PC-3 (cell line): ENCODE measurements at regions not wholly inside any gene's neighbourhood (a gene's known extent, or its start where the extent isn't known, plus 50 kb on each side); places are given as distances from the start of the nearest gene placed in this dataset.

Source experiments
- ATAC-seq: fragments of 200-7000 bp; cut with Tn5 transposase; 2 replicates; pipeline ENCODE4 v1.9.1; 2020; ENCODE audit warnings: mild to moderate bottlenecking, moderate library complexity
- BruUV-seq: library from RNA; stranded (reverse); fragments of 400-500 nt; replicated peaks from 2 replicates; lab custom pipeline; 2021; lab: Mats Ljungman, UMichigan
- CTCF ChIA-PET: fragments of 300-600 bp; sonication (Branson Sonifier 250); formaldehyde crosslinking; loops from one replicate; lab custom pipeline; 2022; ENCODE audit warnings: antibody characterized with exemption; lab: Charles Lee
- POLR2A ChIA-PET: fragments of 300-600 bp; sonication (Branson Sonifier 250); formaldehyde crosslinking; loops from one replicate; lab custom pipeline; 2022; ENCODE audit warnings: antibody characterized with exemption; ENCODE audit not compliant: unreplicated experiment; lab: Charles Lee
- DNase-seq: peaks from one replicate; pipeline ENCODE4 v3.0.0-alpha.2; 2015
- H2AFZ ChIP-seq: fragments of 300-600 bp; sonication (generic); 2 replicates; pipeline ENCODE4 v1.6.0; 2016; ENCODE audit warnings: antibody characterized with exemption, low read length
- H3F3A ChIP-seq: fragments of 300-600 bp; sonication (generic); one replicate; pipeline ENCODE4 v1.6.0; 2017; ENCODE audit warnings: antibody characterized with exemption, low read length, control low read depth, mild to moderate bottlenecking; ENCODE audit not compliant: unreplicated experiment
- H3K27ac ChIP-seq: fragments of 300-600 bp; sonication (generic); 2 replicates; pipeline ENCODE4 v1.5.1; 2016; ENCODE audit warnings: mild to moderate bottlenecking, low read length
- H3K27me3 ChIP-seq: fragments of 300-600 bp; sonication (generic); 2 replicates; pipeline ENCODE4 v1.6.1; 2016; ENCODE audit warnings: low read length, mixed read lengths
- H3K36me3 ChIP-seq: fragments of 300-600 bp; sonication (generic); 2 replicates; pipeline ENCODE4 v1.6.1; 2016; ENCODE audit warnings: low read depth, mixed run types, low read length, mixed read lengths
- H3K4me1 ChIP-seq: fragments of 300-600 bp; sonication (generic); 2 replicates; pipeline ENCODE4 v1.5.1; 2016; ENCODE audit warnings: low read length; ENCODE audit not compliant: insufficient read depth
- H3K4me2 ChIP-seq: fragments of 300-600 bp; sonication (generic); 2 replicates; pipeline ENCODE4 v1.6.0; 2016; ENCODE audit warnings: low read length
- H3K4me3 ChIP-seq: fragments of 300-600 bp; sonication (generic); 2 replicates; pipeline ENCODE4 v1.5.1; 2016; ENCODE audit warnings: mild to moderate bottlenecking, low read length, mixed read lengths
- H3K79me2 ChIP-seq: fragments of 300-600 bp; sonication (generic); 2 replicates; pipeline ENCODE4 v1.6.1; 2017; ENCODE audit warnings: low read length, mixed read lengths
- H3K9ac ChIP-seq: fragments of 300-600 bp; sonication (generic); 2 replicates; pipeline ENCODE4 v1.6.0; 2016; ENCODE audit warnings: mild to moderate bottlenecking, low read length
- H3K9me2 ChIP-seq: fragments of 300-600 bp; sonication (generic); replicated peaks from 2 replicates; pipeline ENCODE4 v1.6.1; 2016; ENCODE audit warnings: mixed run types, low read length, mixed read lengths
- H3K9me3 ChIP-seq: fragments of 300-600 bp; sonication (generic); 2 replicates; pipeline ENCODE4 v1.6.1; 2016; ENCODE audit warnings: low read length, mixed read lengths
- H4K20me1 ChIP-seq: fragments of 300-600 bp; sonication (generic); 2 replicates; pipeline ENCODE4 v1.6.1; 2016; ENCODE audit warnings: low read length, mixed read lengths
- EZH2 ChIP-seq: fragments of 300-600 bp; sonication (generic); IDR thresholded peaks from one replicate; pipeline ENCODE4 v1.6.1; 2017; ENCODE audit warnings: antibody characterized with exemption, mild to moderate bottlenecking, low read length; ENCODE audit not compliant: unreplicated experiment
- EZH2phosphoT487 ChIP-seq: fragments of 300-600 bp; sonication (generic); IDR thresholded peaks from 2 replicates; pipeline ENCODE4 v1.6.1; 2018; ENCODE audit warnings: mild to moderate bottlenecking, antibody characterized with exemption, low read length, borderline replicate concordance
- intact Hi-C: fragments of 100-400 bp; cut with micrococcal nuclease; formaldehyde crosslinking; loops from 2 replicates; pipeline ENCODE4 v1.9.0; 2023
- TF ChIP-seq, protein P1 (sequence below): fragments of 300-600 bp; sonication (generic); conservative IDR thresholded peaks from 2 replicates; pipeline ENCODE4 v1.5.1; 2017; ENCODE audit warnings: antibody characterized with exemption, low read depth, mild to moderate bottlenecking, low read length

GRCh38 chr18:47628240-47628781 lies 302.1 kb downstream of the SMAD2 start:
- Histone ChIP-seq H2AFZ (no peak overlapping the region), H3K79me2 (no peaks in the 10 kb centered on the region), H3K9me2 (no peaks in the 10 kb centered on the region), H4K20me1 (no peaks in the 10 kb centered on the region), H3K4me1 (no peaks in the 10 kb centered on the region), H3K36me3 (no peaks in the 10 kb centered on the region), H3K9ac (no peak overlapping the region), H3K4me3 (no peak overlapping the region), H3F3A (no peaks in the 10 kb centered on the region), H3K4me2 (no peak overlapping the region), H3K9me3 (no peaks in the 10 kb centered on the region), H3K27ac (no peak overlapping the region), H3K27me3 (no peaks in the 10 kb centered on the region)
- intact Hi-C loops = no loop called here
- DNase-seq (no peak), ATAC-seq (no peak)
- TF ChIP-seq EZH2phosphoT487 = no peak
- no peak for TF ChIP-seq EZH2
- TF ChIP-seq, protein P1, sequence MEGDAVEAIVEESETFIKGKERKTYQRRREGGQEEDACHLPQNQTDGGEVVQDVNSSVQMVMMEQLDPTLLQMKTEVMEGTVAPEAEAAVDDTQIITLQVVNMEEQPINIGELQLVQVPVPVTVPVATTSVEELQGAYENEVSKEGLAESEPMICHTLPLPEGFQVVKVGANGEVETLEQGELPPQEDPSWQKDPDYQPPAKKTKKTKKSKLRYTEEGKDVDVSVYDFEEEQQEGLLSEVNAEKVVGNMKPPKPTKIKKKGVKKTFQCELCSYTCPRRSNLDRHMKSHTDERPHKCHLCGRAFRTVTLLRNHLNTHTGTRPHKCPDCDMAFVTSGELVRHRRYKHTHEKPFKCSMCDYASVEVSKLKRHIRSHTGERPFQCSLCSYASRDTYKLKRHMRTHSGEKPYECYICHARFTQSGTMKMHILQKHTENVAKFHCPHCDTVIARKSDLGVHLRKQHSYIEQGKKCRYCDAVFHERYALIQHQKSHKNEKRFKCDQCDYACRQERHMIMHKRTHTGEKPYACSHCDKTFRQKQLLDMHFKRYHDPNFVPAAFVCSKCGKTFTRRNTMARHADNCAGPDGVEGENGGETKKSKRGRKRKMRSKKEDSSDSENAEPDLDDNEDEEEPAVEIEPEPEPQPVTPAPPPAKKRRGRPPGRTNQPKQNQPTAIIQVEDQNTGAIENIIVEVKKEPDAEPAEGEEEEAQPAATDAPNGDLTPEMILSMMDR = no peak
- no TSS peak for BruUV-seq
- ChIA-PET POLR2A (no interaction called here), CTCF (no interaction called here)

GRCh38 chr18:47627030-47627429 lies 303.4 kb downstream of the SMAD2 start:
- BruUV-seq = no TSS peak

More at GRCh38 chr18:47627030-47627429, 303.4 kb downstream of the SMAD2 start:
- Histone ChIP-seq H4K20me1 (no peaks in the 10 kb centered on the region), H3K36me3 (no peaks in the 10 kb centered on the region), H3K27ac (no peak overlapping the region), H3K9ac (no peak overlapping the region), H3K4me2 (no peak overlapping the region), H3K4me1 (no peaks in the 10 kb centered on the region), H3F3A (no peaks in the 10 kb centered on the region), H3K79me2 (no peaks in the 10 kb centered on the region), H3K4me3 (no peak overlapping the region), H3K27me3 (no peaks in the 10 kb centered on the region), H2AFZ (no peak overlapping the region), H3K9me3 (no peaks in the 10 kb centered on the region), H3K9me2 (no peaks in the 10 kb centered on the region)
- TF ChIP-seq EZH2 (no peak), EZH2phosphoT487 (no peak)
- TF ChIP-seq, protein P1 = no peak
- no peak for DNase-seq
- intact Hi-C loops = no loop called here
- ChIA-PET POLR2A (no interaction called here), CTCF (no interaction called here)
- no peak for ATAC-seq
